Upper lobe of left lung (tissue), 4 donors: ENCODE measurements at regions not wholly inside any gene's neighbourhood (a gene's known extent, or its start where the extent isn't known, plus 50 kb on each side); places are given as distances from the start of the nearest gene placed in this dataset.
"Not testable (repeated sequence)": the region's sequence is repeated elsewhere in the genome, so short reads cannot be mapped to it uniquely, and the experiment has no call there.

Experiments used
- CTCF ChIP-seq, 6 experiments: fragments of 450-650 bp in 4 of 6; fragments of 200-600 bp in 2 of 6; sonication (generic) in 2 of 6; IDR thresholded peaks; one replicate each; pipeline ENCODE4 v1.5.1; 2016 to 2019; ENCODE audit warnings: antibody characterized with exemption in 6 of 6
- EP300 ChIP-seq, 4 donors: sonication (generic); formaldehyde crosslinking; IDR thresholded peaks; one replicate each; pipeline ENCODE4 v1.5.1; 2017; ENCODE audit warnings: antibody characterized with exemption in 4 of 4, control low read depth in 2 of 4

GRCh38 chr4:156109087-156109486 is 155.4 kb upstream of the CTSO start:
- not testable (repeated sequence) for TF ChIP-seq CTCF, EP300 (IDR thresholded peaks at IDR 0.05)
